ENCODE measurements at regions not wholly inside any gene's neighbourhood (a gene's known extent, or its start where the extent isn't known, plus 50 kb on each side); places are given as distances from the start of the nearest gene placed in this dataset.

DNA sequence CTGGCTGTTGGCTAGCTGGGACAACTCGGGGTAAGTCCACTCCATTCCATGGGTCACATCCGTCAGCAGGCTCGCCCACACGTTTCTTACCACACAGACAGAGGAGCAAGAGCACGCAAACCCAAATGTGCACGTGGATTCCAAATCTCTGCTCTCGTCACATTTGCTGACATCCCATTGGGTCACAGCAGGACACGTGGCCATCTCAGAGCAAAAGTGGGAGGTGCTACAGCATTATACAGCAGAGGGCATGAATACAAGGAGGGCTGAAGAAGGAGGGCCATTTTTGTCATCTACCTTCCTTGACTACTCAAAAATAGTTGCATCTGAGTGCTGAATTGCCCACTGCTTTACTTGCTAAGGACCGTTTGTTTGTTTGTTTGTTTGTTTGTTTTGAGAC lies 84.7 kb downstream of the RBBP6 start:
- no peak overlapping the region for H3K27ac ChIP-seq
- TF ChIP-seq, protein P1, sequence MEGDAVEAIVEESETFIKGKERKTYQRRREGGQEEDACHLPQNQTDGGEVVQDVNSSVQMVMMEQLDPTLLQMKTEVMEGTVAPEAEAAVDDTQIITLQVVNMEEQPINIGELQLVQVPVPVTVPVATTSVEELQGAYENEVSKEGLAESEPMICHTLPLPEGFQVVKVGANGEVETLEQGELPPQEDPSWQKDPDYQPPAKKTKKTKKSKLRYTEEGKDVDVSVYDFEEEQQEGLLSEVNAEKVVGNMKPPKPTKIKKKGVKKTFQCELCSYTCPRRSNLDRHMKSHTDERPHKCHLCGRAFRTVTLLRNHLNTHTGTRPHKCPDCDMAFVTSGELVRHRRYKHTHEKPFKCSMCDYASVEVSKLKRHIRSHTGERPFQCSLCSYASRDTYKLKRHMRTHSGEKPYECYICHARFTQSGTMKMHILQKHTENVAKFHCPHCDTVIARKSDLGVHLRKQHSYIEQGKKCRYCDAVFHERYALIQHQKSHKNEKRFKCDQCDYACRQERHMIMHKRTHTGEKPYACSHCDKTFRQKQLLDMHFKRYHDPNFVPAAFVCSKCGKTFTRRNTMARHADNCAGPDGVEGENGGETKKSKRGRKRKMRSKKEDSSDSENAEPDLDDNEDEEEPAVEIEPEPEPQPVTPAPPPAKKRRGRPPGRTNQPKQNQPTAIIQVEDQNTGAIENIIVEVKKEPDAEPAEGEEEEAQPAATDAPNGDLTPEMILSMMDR (IDR thresholded peaks at IDR 0.05), result no peak
- no peak for TF ChIP-seq POLR2A (IDR thresholded peaks at IDR 0.05)
- H3K9me3 ChIP-seq, result no peaks in the 10 kb centered on the region
- DNase-seq, result no peak
- H3K4me3 ChIP-seq, result no peak overlapping the region
- no peaks in the 10 kb centered on the region for H3K36me3 ChIP-seq
- H3K27me3 ChIP-seq, result no peaks in the 10 kb centered on the region
- no peaks in the 10 kb centered on the region for H3K4me1 ChIP-seq

DNA sequence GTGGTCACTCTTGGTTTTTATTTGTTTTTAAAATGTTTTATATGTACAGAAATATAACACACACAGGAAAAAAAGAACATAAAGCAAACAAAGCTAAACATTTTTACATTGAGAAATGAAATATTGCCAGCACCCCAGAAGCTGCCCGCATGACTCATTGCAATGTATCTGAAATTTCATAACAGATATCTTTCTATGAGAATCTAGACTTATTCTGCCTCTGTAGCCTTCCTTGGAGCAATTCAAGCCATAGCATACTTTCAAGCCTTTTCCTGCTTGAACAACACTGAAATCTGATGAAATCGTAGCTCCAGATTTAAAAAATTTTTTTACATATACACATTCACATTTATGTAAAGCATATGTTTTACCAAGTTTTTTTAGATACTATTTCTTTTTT lies 86.9 kb downstream of the RBBP6 start:
- TF ChIP-seq, protein P1 (IDR thresholded peaks at IDR 0.05), result no peak
- TF ChIP-seq POLR2A (IDR thresholded peaks at IDR 0.05), result no peak
- Histone ChIP-seq H3K4me1 (no peaks in the 10 kb centered on the region), H3K36me3 (no peaks in the 10 kb centered on the region), H3K27ac (no peak overlapping the region), H3K4me3 (no peak overlapping the region), H3K9me3 (no peaks in the 10 kb centered on the region), H3K27me3 (no peaks in the 10 kb centered on the region)
- DNase-seq, result no peak

DNA sequence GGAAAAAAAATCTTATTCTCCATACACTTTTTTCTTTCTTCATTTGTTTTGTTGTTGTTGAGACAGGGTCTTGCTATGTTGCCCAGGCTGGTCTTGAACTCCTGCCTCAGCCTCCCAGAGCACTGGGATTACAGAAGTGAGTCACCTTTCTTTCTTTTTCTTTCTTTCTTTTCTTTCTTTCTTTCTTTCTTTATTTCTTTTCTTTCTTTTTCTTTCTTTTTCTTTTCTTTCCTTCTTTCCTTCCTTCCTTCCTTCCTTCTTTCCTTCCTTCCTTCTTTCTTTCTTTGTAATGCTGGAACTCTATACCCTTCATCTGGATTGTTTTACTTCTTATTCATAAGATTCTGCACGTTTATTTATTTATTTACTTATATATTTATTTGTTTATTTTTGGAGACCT lies 94.5 kb upstream of the TNRC6A start:
- Histone ChIP-seq H3K9me3 (no peaks in the 10 kb centered on the region), H3K27ac (no peak overlapping the region), H3K27me3 (no peaks in the 10 kb centered on the region), H3K4me1 (peaks cover 0 to 6% (median 0%) of the 10 kb centered on the region in 4 donors), H3K4me3 (no peak overlapping the region), H3K36me3 (no peaks in the 10 kb centered on the region)
- TF ChIP-seq, protein P1 (IDR thresholded peaks at IDR 0.05), result no peak
- no peak for TF ChIP-seq POLR2A (IDR thresholded peaks at IDR 0.05)
- DNase-seq, result no peak

DNA sequence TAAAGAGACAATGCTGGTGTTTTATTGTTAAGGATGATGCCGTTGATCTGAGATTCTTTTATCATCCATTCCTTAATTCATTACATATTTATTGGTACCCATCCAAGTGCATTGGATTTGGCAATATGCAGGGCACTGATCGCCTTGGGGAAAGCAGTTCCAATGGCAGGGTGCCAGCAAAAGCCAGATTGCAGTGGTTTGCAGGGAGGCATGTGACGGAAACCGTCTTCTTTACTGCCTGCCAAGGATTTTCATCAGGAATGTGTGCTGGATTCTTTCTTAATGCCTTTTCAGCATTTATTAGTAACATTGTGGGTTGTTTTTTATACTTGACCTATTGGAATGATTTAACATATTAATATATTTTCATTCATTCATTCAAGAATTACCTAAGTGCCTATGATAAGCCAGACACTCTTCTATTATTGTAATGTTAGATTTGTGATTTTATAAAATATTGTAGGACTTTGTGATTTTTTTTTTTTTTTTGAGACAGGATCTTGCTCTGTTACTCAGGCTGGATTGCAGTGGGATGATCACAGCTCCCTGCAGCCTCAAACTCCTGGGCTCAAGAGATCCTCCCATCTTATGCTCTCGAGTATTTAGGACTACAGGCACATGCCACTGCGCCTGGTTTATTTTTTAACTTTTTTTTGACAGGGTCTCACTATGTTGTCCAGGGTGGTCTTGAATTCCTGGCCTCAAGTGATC lies 93.4 kb upstream of the TNRC6A start:
- no peaks in the 10 kb centered on the region for H3K9me3 ChIP-seq
- H3K27ac ChIP-seq, result no peak overlapping the region
- no peaks in the 10 kb centered on the region for H3K27me3 ChIP-seq
- TF ChIP-seq, protein P1 (IDR thresholded peaks at IDR 0.05), result no peak
- TF ChIP-seq POLR2A (IDR thresholded peaks at IDR 0.05), result no peak
- H3K4me3 ChIP-seq, result no peak overlapping the region
- peaks cover 0 to 6% (median 0%) of the 10 kb centered on the region in 4 donors for H3K4me1 ChIP-seq
- H3K36me3 ChIP-seq, result no peaks in the 10 kb centered on the region
- DNase-seq, result peak; percentile 23 to 77 (median 56)

DNA sequence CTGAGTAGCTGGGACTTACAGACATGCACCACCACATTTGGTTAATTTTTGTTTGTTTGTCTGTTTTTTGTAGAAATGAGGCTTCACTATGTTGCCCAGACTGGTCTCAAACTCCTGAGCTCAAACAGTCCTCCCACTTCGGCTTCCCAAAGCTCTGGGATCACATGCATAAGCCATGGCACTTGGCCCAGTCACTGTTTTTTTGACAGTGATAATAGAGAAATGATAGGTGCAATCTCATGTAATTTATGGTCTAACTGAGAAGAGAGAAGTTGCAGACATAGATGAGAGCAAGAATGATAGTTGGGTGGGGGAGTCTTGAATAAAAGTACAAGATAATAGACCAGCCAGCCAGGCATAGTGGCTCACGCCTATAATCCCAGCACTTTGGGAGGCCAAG lies 89.7 kb upstream of the TNRC6A start:
- no peaks in the 10 kb centered on the region for H3K36me3 ChIP-seq
- TF ChIP-seq, protein P1 (IDR thresholded peaks at IDR 0.05), result no peak
- H3K27me3 ChIP-seq, result no peaks in the 10 kb centered on the region
- no peak overlapping the region for H3K4me3 ChIP-seq
- H3K4me1 ChIP-seq, result peaks cover 0 to 6% (median 0%) of the 10 kb centered on the region in 4 donors
- H3K27ac ChIP-seq, result no peak overlapping the region
- H3K9me3 ChIP-seq, result no peaks in the 10 kb centered on the region
- DNase-seq, result no peak

DNA sequence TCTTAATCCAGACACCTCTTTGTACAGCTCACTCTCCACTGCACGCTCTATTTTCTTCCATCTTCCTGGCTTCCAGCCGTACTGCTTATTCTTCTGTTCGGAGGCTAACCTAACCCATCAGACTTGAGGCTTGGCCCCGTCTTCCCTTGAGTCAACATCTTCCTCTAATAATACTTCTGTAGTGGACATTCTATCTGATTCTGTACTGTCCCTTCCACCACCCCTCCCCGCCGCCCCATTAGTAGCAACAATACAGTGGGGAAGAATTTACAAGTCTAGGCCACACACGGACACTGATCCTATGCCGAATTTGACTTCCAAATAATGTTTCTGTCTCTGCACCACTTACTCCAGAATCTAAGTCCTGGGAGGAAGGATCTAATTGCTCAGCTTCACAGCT lies 86.0 kb upstream of the TNRC6A start:
- Histone ChIP-seq H3K4me3 (no peak overlapping the region), H3K27me3 (no peaks in the 10 kb centered on the region), H3K9me3 (no peaks in the 10 kb centered on the region), H3K27ac (no peak overlapping the region), H3K4me1 (no peaks in the 10 kb centered on the region), H3K36me3 (no peaks in the 10 kb centered on the region)
- TF ChIP-seq POLR2A (IDR thresholded peaks at IDR 0.05), result no peak
- TF ChIP-seq, protein P1 (IDR thresholded peaks at IDR 0.05), result no peak
- DNase-seq, result no peak

Measured in Peyer's patch (tissue), 4 donors.